HCT116 (cell line): ENCODE measurements at regions not wholly inside any gene's neighbourhood (a gene's known extent, or its start where the extent isn't known, plus 50 kb on each side); places are given as distances from the start of the nearest gene placed in this dataset.

Experiments
- CBX3 ChIP-seq: IDR thresholded peaks from 2 replicates; pipeline ENCODE4 v1.6.1; 2012; ENCODE audit warnings: low read depth
- CEBPB ChIP-seq: IDR thresholded peaks from 2 replicates; pipeline ENCODE4 v1.6.1; 2012; ENCODE audit warnings: low read depth
- CTCF ChIP-seq, 3 experiments: fragments of 200-600 bp in 1 of 3; sonication (generic) in 1 of 3; IDR thresholded peaks in 2 of 3; conservative IDR thresholded peaks in 1 of 3; 2 replicates each; pipeline ENCODE4 v1.5.1; 2012 to 2017; ENCODE audit warnings: low read depth in 2 of 3, low read length in 2 of 3, antibody characterized with exemption in 1 of 3, borderline replicate concordance in 1 of 3, control low read depth in 1 of 3, mild to moderate bottlenecking in 1 of 3, mixed read lengths in 1 of 3, mixed run types in 1 of 3, moderate library complexity in 1 of 3; ENCODE audit not compliant: insufficient read depth in 1 of 3
- EGR1 ChIP-seq: IDR thresholded peaks from 2 replicates; pipeline ENCODE4 v1.6.1; 2012; ENCODE audit warnings: low read depth
- ELF1 ChIP-seq: IDR thresholded peaks from 2 replicates; pipeline ENCODE4 v1.6.1; 2012; ENCODE audit warnings: low read depth, borderline replicate concordance
- EZH2 ChIP-seq: fragments of 200-600 bp; sonication (generic); IDR thresholded peaks from 2 replicates; pipeline ENCODE4 v1.6.1; 2017; ENCODE audit warnings: antibody characterized with exemption, mixed run types
- EZH2phosphoT487 ChIP-seq: fragments of 200-600 bp; IDR thresholded peaks from 2 replicates; pipeline ENCODE4 v1.6.1; 2018; ENCODE audit warnings: antibody characterized with exemption, borderline replicate concordance
- POLR2A ChIP-seq: IDR thresholded peaks from 2 replicates; pipeline ENCODE4 v1.7.0; 2011; ENCODE audit warnings: borderline replicate concordance; ENCODE audit not compliant: insufficient read depth, insufficient read length; ENCODE audit errors: extremely low read depth
- POLR2AphosphoS5 ChIP-seq: IDR thresholded peaks from 2 replicates; pipeline ENCODE4 v1.6.1; 2011; ENCODE audit warnings: mild to moderate bottlenecking, low read depth, low read length, moderate library complexity
- RAD21 ChIP-seq: IDR thresholded peaks from 2 replicates; pipeline ENCODE4 v1.6.1; 2012; ENCODE audit warnings: low read depth, mild to moderate bottlenecking
- REST ChIP-seq: IDR thresholded peaks from 2 replicates; pipeline ENCODE4 v1.6.1; 2012; ENCODE audit warnings: low read depth
- SP1 ChIP-seq: IDR thresholded peaks from 2 replicates; pipeline ENCODE4 v1.6.1; 2012; ENCODE audit warnings: low read depth

- no peak for TF ChIP-seq CTCF (IDR thresholded peaks at IDR 0.05 in 2 of 3, conservative IDR thresholded peaks at IDR 0.05 in 1 of 3; ENCODE audit: borderline replicate concordance in 1 of 3, insufficient read depth in 1 of 3, low read depth in 2 of 3, low read length in 2 of 3)
- TF ChIP-seq CBX3 = no peak
- no peak for TF ChIP-seq ELF1
- no peak for TF ChIP-seq REST
- no peak for TF ChIP-seq SP1
- TF ChIP-seq POLR2AphosphoS5 = no peak
- TF ChIP-seq CEBPB = no peak
- no peak for TF ChIP-seq EGR1
- no peak for TF ChIP-seq POLR2A
- no peak for TF ChIP-seq RAD21
- TF ChIP-seq EZH2 = no peak
- TF ChIP-seq EZH2phosphoT487 = no peak
Observed at GRCh38 chr5:77569409-77569808, 69.1 kb downstream of the OTP start.
